GM19351 (cell line): ENCODE measurements at regions not wholly inside any gene's neighbourhood (a gene's known extent, or its start where the extent isn't known, plus 50 kb on each side); places are given as distances from the start of the nearest gene placed in this dataset.
"Not testable (repeated sequence)": the region's sequence is repeated elsewhere in the genome, so short reads cannot be mapped to it uniquely, and the experiment has no call there.

ENCODE experiments used
- ATAC-seq: cut with Tn5 transposase; IDR thresholded peaks from one replicate; pipeline ENCODE4 v1.9.1; 2021; ENCODE audit warnings: mild to moderate bottlenecking, moderate library complexity; ENCODE audit not compliant: unreplicated experiment

DNA sequence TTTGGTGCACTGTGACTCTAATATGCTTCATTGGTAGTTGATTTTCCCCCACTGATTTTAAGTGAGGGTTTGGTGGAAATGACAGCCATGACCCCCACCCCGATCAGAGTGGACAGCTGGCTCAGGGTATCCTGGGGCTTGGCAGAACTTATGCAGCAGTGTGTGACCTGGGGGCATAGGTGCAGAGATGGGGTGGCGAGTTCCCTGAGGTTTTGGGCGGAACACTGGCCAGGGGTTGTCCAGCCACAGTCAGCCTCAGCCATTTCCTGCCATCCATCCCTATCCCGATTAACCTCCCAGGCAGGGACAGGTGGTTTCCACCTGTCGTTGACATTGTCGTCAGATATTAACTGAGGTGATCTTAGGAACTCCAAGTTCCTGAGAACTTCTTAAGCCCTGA lies 155.8 kb upstream of the CHST15 start:
- ATAC-seq, result no peak

DNA sequence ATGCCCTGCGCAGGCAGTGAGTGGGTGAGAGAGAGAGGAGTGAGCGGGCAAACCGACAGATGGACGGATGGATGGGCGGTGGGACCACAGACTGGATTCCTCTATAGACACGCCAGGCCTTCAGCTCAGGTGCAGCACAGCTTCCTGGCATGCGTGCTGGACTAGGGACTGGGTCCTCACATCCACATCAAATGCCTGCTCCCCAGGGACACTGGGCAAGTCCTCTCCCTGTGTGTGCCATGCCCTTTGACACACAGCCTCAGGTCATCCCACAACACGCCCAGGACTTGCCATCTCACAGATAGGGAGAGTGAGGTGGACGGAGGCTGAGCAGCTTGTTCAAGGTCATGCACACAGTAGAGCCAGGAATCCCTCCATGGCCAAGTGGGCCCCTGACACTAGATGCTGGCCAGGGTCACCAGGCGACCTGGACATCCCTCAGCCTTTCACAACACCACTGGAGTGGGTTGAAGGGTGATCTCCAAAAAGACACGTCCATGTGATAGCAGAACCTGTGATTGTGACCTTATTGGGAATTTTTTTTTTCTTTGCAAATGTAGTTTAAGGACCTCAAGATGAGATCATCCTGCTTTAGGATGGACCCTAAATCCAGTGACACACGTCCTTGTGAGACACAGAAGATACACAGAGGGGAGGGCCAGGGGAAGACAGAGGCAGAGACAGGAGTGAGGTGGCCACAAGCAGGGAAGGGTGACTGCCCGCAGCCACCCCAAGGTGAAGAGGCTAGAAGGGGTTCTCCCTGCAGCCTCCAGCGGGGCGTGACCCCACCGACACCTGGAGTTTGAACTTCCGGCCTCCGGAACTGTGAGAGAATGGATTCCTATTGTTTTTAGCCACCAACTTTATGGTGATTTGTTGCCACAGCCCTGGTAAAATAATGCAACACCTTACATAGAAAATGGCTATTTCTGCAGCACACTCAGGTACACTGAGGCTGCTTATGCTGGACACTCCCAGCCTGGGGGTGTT lies 155.0 kb upstream of the CHST15 start:
- ATAC-seq, result no peak

DNA sequence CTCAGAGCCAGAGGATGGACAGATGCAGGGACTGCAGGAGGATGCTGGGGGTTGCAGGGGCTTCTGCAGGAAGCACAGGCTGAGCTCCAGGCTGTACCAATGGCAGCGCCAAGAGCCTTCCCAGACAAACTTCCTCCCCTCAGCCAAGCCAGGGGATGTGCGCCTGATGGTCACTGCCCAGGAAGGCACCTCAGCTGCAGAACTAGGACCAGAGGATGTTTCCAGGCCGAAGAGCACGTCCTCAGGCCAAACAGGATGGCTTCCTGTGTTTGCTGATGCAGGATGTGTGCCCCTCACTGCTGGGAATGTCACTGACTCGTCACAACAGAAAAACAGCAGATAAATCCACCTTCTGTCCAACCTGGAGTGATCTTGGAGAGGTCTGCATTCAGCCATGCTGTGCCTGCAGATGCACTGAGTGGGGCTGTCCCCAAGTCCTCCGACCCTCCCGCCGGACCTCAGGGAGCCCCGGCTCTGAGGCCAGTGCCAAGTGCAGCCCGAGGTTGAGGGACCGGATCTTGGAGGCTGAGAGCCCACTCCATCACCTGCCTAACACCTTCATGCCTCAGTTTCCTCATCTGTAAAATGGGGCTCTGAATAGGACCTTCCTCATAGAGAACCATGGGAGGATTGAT lies 152.5 kb upstream of the CHST15 start:
- no peak for ATAC-seq

DNA sequence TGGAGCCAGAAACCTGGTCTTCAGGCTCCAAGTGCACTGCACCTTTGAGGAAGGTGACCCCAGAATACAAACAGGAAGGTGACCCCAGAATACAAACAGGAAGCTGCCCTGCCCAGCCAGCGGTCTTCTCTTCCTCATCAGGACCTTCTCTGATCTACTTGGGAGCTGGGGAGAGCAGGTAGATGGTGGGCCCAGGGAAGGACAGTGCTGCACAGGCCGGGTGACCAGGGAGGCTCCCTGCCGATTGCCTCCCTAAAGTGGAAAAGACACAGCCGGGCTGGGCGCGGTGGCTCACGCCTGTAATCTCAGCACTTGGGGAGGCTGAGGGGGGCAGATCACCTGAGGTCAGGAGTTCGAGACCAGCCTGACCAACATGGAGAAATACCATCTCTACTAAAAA lies 151.8 kb upstream of the CHST15 start:
- no peak for ATAC-seq

DNA sequence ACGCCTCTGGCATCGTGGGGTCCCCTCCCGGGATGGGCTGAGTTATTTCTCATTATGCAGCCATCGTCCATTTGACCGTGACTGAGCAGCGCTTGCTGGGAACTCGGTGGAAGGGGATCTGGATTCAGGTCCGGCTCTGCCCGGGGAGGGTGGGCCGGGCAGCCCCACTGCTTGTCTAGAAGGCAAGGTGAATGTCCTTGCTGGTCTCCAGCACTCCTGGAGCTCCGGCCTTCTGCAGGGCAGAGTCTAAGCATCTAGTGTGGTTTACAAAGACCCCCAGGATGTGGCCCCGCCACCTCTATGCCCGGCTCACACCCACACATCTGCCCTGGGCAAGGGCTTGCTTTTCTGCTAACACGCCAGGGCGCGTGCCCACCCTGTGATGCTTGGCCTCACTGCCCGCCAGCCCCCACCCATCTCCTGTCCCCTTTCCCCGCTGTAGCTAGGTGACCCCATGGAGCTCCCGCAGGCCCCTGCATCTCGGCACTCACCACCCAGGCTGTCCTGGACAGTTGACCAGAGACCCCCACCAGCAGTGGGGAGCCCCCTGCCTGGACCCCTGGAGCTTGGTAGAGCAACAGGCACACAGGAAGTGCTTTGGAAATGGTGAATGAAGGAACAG lies 151.0 kb upstream of the CHST15 start:
- ATAC-seq, result no peak

DNA sequence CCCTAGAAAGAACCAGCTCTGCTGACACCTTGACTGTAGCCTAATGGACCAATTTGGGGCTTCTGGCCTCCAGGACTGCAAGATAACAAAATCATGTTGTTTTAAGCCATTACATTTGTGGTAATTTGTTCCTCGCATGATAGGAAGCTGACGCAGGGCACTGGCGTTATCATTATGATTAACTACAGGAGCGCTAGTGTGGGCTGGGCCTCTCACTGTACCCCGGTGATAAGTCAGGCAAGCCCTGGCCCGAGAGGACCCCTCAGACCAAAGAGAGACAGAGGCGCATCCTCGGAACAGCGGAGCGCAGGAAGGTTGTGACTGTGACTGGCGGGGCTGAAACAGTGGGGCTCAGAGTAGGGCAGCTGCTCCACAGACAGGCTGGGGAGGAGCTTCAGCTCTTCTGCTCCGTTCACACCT lies 150.3 kb upstream of the CHST15 start:
- ATAC-seq, result no peak

DNA sequence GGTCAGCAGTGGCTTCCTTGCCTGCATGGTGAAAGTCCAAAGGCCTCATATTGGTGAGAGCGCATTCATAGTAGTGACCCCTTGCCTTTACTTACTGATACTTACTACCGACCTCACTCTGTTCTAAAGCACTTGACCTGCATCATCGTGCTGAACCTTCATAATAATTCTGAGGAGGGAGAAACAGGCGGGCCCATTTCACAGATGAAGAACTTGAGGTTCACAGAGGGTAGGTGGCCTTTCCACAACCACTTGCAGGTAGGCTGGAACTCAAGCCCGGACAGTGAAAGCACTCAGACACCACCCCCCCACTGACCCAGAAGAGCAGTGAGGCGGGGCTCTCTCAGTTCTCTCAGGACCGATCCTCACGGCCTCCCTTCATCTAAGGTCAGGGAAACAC lies 149.4 kb upstream of the CHST15 start:
- ATAC-seq, result no peak

DNA sequence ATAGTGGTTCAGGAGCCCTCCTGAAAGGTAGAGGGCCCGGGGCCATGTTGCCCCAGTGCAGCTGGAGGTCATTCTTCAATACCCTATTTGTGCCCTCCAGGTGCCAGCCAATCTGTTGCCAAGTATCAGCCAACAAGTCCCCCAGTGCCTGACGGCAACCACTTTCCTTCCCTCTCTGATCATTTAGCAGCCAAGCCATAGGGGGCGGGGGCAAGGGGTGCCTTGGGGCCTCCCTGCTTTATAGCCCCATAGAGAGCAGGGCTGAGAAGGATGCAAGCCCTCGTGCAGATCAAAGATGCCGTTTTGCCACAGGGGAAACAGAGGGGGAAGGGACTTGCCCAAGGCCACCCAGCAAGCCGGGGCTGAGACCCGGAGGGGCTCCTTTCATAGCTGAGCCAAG lies 149.0 kb upstream of the CHST15 start:
- ATAC-seq, result no peak

DNA sequence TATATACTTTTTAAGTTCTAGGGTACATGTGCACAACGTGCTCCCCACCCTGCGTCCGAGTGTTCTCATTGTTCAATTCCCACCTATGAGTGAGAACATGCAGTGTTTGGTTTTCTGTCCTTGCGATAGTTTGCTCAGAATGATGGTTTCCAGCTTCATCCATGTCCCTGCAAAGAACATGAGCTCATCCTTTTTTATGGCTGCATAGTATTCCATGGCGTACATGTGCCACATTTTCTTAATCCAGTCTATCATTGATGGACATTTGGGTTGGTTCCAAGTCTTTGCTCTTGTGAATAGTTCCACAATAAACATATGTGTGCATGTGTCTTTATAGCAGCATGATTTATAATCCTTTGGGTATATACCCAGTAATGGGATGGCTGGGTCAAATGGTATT lies 148.1 kb upstream of the CHST15 start:
- ATAC-seq, result not testable (repeated sequence)

DNA sequence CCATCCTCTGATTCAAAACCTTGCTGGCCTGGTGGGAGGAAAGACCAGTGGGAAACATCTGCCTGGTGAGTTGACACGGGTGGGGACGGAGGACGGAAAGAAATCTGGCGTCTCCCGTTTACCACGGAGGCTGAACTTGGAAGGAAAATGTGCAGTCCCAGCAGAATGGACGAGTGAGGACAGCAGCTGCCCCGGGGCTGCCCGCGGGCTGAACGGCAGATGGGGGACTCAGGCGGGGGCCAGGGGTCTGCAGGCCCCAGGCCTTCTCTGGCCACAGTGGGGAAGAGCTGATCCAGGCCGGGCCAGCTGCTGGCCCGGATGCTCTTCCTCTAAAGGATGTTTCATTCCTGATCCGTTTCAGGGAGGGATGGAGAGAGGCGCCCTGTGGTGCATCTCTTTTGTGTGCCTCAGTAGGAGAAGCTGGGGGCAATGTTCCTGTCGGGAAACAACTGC lies 147.5 kb upstream of the CHST15 start:
- ATAC-seq, result no peak

DNA sequence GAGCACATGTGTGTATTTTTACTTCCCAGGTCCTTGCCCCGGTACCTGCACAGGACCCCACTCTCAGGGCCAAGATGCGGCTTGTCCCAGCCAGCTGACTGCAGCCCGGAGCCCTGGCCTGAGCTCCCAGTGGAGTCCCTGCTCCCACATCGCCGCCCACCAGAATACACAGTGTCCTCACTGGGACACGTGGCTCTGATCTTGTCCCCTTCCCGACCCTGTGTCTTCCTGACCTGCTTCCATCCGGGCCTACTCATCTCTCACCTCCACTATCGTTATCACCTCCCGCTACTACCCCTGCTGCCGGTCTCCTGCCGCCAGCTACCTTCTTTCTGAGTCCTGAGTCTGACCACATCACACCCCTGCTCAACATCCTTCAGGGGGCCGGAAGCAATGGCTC lies 146.3 kb upstream of the CHST15 start:
- ATAC-seq, result no peak

DNA sequence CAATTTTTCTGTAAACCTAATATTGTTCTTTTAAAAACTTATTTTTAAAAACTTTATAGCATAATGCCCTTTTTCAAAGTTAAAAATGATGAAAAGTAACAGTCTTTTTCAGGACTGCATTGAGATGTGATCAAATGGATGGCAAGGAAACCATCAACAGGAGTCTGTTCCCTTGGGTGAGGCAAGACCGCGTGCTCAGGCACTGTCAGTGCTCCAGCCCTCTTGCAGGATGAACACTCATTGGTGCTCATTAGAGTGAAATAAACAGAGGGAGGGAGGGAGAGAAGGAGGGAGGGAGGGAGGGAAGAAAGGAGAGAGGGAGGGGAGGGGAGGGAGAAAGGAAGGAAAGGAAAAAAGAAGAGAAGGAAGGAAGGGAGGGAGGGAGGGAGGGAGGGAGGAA lies 145.7 kb upstream of the CHST15 start:
- no peak for ATAC-seq

DNA sequence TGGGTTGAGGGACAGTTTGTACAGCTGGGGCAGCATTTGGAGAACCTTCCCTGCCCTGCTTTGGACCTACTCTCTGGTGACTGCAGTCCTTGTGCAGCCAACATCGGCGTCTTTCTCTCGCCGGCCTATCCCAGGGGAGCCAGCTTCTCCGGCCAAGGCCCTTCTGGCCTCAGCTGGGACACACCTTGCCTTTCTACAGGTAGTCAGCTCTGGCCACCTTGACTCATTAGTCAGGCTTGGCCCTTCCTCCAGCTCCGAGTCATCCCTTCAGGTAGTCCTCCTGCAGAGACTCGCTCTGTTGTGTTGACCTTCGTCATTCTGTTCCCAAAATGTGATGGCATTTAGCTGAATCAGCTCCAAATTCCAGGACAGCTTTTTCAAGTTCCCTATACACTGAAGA lies 145.0 kb upstream of the CHST15 start:
- ATAC-seq, result no peak

DNA sequence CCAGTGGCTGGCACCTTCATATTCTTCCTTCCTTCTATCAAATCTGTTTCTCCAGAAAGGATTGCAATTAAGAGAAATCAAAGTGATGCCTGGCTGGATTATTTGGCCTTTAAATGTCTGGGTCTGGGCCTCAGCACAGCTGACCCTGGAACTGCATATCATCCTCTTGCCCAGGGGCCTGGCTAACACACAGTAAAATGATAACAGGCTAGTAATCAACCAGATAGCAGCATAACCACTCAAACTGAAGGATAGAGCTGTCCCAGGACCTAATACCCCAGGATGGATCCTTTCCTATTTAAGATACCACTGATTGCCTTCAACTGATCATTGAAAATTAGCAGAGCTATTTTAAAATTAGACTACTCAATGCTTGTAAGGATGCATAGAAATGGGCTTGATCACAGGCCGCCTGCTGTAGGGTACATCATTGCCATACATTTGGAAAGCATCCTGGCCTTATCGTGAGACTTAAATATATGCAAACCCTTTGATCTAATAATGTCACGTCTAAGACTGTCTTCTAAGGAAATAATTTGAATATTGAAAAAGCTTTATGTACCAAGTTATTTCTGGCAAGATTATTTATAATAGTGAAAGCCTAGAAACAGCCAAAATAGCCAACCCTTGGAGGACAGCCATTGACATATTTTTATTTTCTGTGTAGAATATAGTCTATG lies 144.0 kb upstream of the CHST15 start:
- no peak for ATAC-seq

DNA sequence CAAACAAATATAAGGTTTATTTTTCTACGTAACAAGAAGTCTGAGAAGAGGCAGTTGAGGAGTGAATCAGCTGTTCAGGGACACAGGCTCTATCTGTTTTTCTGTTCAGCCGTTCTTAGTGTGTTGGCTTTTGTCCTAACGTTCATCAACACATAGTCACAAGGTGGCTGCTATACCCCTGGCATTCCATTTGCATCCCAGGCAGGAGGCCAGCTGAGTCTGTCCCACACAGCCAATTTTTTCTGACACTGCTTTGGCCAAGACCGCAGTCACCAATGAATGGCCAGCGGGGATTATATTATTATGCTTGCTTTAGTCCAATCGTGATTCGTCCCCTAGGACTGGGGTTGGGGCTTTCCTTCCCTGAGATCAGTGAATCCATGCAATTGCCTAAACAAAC lies 143.4 kb upstream of the CHST15 start:
- no peak for ATAC-seq

DNA sequence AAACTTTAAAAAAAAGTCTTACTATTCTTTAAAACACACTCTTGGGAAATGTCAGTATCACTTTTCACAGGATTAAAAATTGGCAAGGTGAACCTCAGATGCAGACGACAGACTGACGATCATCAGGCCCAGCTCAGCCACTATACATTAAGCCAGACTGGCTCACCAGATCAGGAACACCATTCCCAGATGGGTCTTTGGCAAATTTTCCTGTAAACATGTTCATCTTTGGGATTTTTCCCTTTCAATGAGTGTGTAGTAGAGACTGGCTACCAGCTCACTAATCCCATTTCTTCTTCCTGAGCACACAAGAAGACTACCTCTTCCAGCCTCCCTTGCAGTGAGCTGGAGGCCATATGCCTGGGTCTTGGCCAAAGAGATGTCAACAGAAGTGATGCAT lies 142.7 kb upstream of the CHST15 start:
- ATAC-seq, result no peak

DNA sequence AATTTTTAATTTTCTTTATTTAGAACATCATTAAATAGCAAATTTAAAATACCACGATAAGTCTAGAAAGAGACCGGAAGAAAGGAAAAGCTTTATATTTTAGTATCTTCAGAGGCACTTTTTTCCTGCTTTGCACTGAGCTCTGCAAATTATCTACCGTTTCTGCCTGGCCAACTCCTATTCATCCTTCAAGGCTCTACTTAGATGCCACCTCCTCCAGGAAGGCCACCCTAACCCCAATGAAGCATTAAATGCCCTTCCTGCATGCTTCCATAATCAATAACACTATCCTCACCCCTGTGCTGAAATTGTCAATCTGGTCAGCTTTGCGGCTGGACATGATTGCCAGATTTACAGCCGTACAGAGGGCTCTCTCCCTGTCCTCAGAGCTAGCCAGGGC lies 141.8 kb upstream of the CHST15 start:
- no peak for ATAC-seq

DNA sequence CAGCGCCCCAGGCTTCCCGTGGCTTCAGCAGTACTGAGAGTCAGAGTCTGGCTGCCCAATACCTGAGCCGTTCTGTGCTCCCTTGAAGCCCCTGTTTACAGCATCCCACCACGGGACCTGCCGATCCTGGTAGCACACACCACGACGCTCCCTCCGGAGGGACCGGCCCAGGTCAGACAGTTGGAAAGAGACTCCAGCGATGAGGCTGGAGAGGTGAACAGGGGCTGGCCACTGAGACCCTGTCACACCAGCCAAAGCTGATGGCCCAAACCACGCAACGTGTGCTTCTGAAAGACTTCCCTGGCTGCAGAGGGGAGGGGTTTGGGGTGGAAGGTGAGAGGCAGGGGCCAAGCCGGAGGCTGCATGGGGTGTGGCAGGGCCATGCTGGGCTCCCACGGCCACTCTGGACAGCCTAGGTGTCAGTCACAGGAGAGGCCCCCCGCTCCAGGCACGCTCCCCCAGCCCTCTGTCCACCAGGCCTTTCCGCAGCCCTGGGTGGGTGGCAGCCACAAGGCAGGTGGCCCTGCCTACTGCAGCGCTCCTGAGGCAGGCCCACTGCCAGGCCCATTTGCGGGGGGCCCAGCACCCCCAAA lies 140.2 kb upstream of the CHST15 start:
- no peak for ATAC-seq

DNA sequence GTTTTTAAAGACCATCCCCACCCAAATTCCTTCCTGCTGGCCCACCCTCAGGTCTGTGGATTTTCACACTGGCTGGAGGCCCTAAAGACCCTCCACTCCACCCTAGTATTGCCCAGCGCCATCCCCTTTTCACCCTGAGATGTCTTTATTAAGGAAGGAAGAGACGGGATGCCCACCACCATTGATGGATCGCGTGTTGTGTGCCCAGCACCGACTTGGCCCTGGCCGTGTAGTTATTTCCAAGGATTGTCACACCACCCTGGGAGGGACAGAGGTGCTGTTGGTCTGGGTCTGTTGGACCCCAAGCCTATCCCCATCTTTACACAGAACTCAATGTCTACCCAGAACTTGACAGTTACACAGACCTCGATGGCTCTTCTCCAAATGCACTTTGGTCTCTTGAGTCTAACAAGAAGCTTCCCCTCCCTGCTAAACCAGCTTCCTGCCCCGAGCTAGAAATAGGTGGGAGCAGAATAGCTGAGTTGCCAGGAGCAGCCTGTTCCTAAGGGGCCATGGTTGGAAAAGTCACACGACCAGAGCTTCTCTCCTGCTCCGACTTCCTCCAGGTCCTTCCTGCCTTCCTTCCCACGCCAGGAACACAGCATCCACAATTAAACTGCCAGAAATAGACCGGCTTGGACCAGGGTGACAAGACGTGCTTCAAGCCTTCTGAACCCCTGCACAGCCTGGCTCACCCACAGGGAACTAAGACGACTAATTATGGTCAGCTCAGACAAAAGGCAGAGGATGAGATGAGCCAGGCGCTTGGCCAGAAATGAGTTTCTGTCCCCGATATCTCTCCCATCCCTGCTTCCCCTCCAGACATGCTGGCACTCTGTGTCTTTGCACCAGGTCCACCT lies 139.5 kb upstream of the CHST15 start:
- no peak for ATAC-seq
